HCT116 (cell line): ENCODE measurements at regions not wholly inside any gene's neighbourhood (a gene's known extent, or its start where the extent isn't known, plus 50 kb on each side); places are given as distances from the start of the nearest gene placed in this dataset.

Source experiments
- ATF3 ChIP-seq: IDR thresholded peaks from 2 replicates; pipeline ENCODE4 v1.6.1; 2012
- CTCF ChIP-seq, 3 experiments: fragments of 200-600 bp in 1 of 3; sonication (generic) in 1 of 3; IDR thresholded peaks in 2 of 3; conservative IDR thresholded peaks in 1 of 3; 2 replicates each; pipeline ENCODE4 v1.5.1; 2012 to 2017; ENCODE audit warnings: low read depth in 2 of 3, low read length in 2 of 3, antibody characterized with exemption in 1 of 3, borderline replicate concordance in 1 of 3, control low read depth in 1 of 3, mild to moderate bottlenecking in 1 of 3, mixed read lengths in 1 of 3, mixed run types in 1 of 3, moderate library complexity in 1 of 3; ENCODE audit not compliant: insufficient read depth in 1 of 3
- EZH2 ChIP-seq: fragments of 200-600 bp; sonication (generic); IDR thresholded peaks from 2 replicates; pipeline ENCODE4 v1.6.1; 2017; ENCODE audit warnings: antibody characterized with exemption, mixed run types
- EZH2phosphoT487 ChIP-seq: fragments of 200-600 bp; IDR thresholded peaks from 2 replicates; pipeline ENCODE4 v1.6.1; 2018; ENCODE audit warnings: antibody characterized with exemption, borderline replicate concordance
- POLR2A ChIP-seq: IDR thresholded peaks from 2 replicates; pipeline ENCODE4 v1.7.0; 2011; ENCODE audit warnings: borderline replicate concordance; ENCODE audit not compliant: insufficient read depth, insufficient read length; ENCODE audit errors: extremely low read depth
- POLR2AphosphoS5 ChIP-seq: IDR thresholded peaks from 2 replicates; pipeline ENCODE4 v1.6.1; 2011; ENCODE audit warnings: mild to moderate bottlenecking, low read depth, low read length, moderate library complexity
- RAD21 ChIP-seq: IDR thresholded peaks from 2 replicates; pipeline ENCODE4 v1.6.1; 2012; ENCODE audit warnings: low read depth, mild to moderate bottlenecking
- SIN3A ChIP-seq: IDR thresholded peaks from 2 replicates; pipeline ENCODE4 v1.6.1; 2012; ENCODE audit warnings: low read depth
- ZNF274 ChIP-seq: fragments of 200-500 bp; sonication (Bioruptor generic); IDR thresholded peaks from 2 replicates; pipeline ENCODE4 v1.6.1; 2014; ENCODE audit warnings: mild to moderate bottlenecking, low read depth, low read length, inconsistent platforms

DNA sequence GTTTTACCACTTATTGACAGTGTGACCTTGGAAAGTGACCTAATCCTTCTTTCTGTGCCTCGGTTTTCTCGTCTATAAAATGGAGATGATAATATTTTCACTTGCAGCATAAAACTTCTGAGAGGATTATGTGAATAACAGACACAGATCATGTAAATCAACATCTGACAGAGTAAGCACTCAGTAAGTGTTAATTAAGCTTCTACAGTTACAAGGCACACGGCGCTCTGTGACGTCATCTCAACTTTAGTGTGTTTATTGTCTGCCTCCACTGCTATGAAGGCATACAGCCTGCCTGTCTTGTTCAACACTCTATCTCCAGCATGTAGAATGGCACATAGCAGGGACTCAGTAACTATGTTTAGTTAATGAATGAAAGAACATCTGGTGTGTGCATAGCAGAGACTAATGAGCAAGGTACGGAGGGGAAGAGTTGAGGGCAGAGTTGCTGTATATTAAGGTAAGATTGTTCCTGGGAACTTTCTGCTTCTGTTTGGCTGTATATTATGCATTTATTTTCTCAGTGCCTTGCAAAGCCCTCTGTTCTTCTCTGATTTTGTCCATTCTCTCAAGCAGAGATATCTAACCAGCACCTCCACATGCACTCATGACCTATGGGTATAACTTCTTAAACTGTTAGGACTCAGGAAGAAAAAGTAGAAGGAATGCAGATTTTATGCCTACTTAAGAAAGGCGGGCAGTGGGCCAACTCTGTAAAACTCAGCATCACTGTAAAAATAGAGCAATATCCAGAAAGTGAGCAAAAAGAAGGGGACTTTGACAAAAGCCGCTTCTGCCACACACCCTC is 66.4 kb upstream of the STMND1 start:
- TF ChIP-seq EZH2 (no peak), SIN3A (no peak), POLR2AphosphoS5 (no peak), CTCF (IDR thresholded peaks at IDR 0.05 in 2 of 3, conservative IDR thresholded peaks at IDR 0.05 in 1 of 3; ENCODE audit: borderline replicate concordance in 1 of 3, insufficient read depth in 1 of 3, low read depth in 2 of 3, low read length in 2 of 3) (no peak), POLR2A (no peak), ATF3 (no peak), ZNF274 (no peak), RAD21 (no peak), EZH2phosphoT487 (no peak)
